Mesendoderm (in vitro differentiated cells): ENCODE measurements at regions not wholly inside any gene's neighbourhood (a gene's known extent, or its start where the extent isn't known, plus 50 kb on each side); places are given as distances from the start of the nearest gene placed in this dataset.
"Not testable (repeated sequence)": the region's sequence is repeated elsewhere in the genome, so short reads cannot be mapped to it uniquely, and the experiment has no call there.

ENCODE experiments used
- DNase-seq: peaks from one replicate; pipeline ENCODE4 v3.0.0; 2013
- H2AK5ac ChIP-seq: 2 replicates; pipeline ENCODE4 v1.6.1; 2013; ENCODE audit warnings: low read length, inconsistent platforms
- H2BK120ac ChIP-seq: 2 replicates; pipeline ENCODE4 v1.6.1; 2013; ENCODE audit warnings: low read depth, mild to moderate bottlenecking, low read length, moderate library complexity, mixed read lengths
- H2BK15ac ChIP-seq: replicated peaks from 2 replicates; pipeline ENCODE4 v1.6.1; 2013; ENCODE audit warnings: low read depth, mild to moderate bottlenecking, moderate library complexity
- H2BK5ac ChIP-seq: 2 replicates; pipeline ENCODE4 v1.6.1; 2013; ENCODE audit warnings: low read length, inconsistent platforms
- H3K18ac ChIP-seq: 2 replicates; pipeline ENCODE4 v1.6.1; 2013; ENCODE audit warnings: mild to moderate bottlenecking, low read length, mixed read lengths
- H3K23ac ChIP-seq: one replicate; pipeline ENCODE4 v1.6.1; 2013; ENCODE audit warnings: low read length
- H3K27ac ChIP-seq: 2 replicates; pipeline ENCODE4 v1.5.1; 2013; ENCODE audit warnings: low read depth, mild to moderate bottlenecking, inconsistent platforms, low read length, moderate library complexity
- H3K27me3 ChIP-seq: 2 replicates; pipeline ENCODE4 v1.6.1; 2013; ENCODE audit warnings: low read length, control low read depth, mild to moderate bottlenecking, inconsistent platforms; ENCODE audit not compliant: insufficient read depth, poor library complexity
- H3K36me3 ChIP-seq: 2 replicates; pipeline ENCODE4 v1.6.1; 2013; ENCODE audit warnings: low read length, inconsistent platforms; ENCODE audit not compliant: control insufficient read depth, insufficient read depth
- H3K4ac ChIP-seq: one replicate; pipeline ENCODE4 v1.6.1; 2013; ENCODE audit warnings: low read depth, mild to moderate bottlenecking, low read length, moderate library complexity
- H3K4me1 ChIP-seq: 2 replicates; pipeline ENCODE4 v1.6.1; 2013; ENCODE audit warnings: low read depth, low read length, inconsistent platforms; ENCODE audit not compliant: control insufficient read depth
- H3K4me2 ChIP-seq: 2 replicates; pipeline ENCODE4 v1.6.1; 2013; ENCODE audit warnings: low read length
- H3K4me3 ChIP-seq: 2 replicates; pipeline ENCODE4 v1.5.1; 2013; ENCODE audit warnings: mild to moderate bottlenecking, low read length
- H3K56ac ChIP-seq: one replicate; pipeline ENCODE4 v1.6.1; 2013; ENCODE audit warnings: low read length
- H3K79me1 ChIP-seq: 2 replicates; pipeline ENCODE4 v1.6.1; 2013; ENCODE audit warnings: low read length, inconsistent platforms
- H3K79me2 ChIP-seq: 2 replicates; pipeline ENCODE4 v1.6.1; 2013; ENCODE audit warnings: mild to moderate bottlenecking, low read length; ENCODE audit not compliant: control insufficient read depth, insufficient read depth
- H3K9ac ChIP-seq: 2 replicates; pipeline ENCODE4 v1.6.1; 2013; ENCODE audit warnings: low read length, inconsistent platforms
- H4K5ac ChIP-seq: one replicate; pipeline ENCODE4 v1.6.1; 2013; ENCODE audit warnings: low read length
- H4K8ac ChIP-seq: one replicate; pipeline ENCODE4 v1.6.1; 2013; ENCODE audit warnings: low read depth, mild to moderate bottlenecking, control low read depth, low read length, moderate library complexity
- WGBS: extraction: QIAGEN DNeasy Blood & Tissue Kit; methylation state at CpG from one replicate; pipeline ENCODE4 v1.1.7; 2013; ENCODE audit warnings: low lambda C conversion rate, missing lambda C conversion rate; ENCODE audit not compliant: insufficient coverage; ENCODE audit errors: extremely low coverage; 5-methylcytosine and 5-hydroxymethylcytosine counted together

DNA sequence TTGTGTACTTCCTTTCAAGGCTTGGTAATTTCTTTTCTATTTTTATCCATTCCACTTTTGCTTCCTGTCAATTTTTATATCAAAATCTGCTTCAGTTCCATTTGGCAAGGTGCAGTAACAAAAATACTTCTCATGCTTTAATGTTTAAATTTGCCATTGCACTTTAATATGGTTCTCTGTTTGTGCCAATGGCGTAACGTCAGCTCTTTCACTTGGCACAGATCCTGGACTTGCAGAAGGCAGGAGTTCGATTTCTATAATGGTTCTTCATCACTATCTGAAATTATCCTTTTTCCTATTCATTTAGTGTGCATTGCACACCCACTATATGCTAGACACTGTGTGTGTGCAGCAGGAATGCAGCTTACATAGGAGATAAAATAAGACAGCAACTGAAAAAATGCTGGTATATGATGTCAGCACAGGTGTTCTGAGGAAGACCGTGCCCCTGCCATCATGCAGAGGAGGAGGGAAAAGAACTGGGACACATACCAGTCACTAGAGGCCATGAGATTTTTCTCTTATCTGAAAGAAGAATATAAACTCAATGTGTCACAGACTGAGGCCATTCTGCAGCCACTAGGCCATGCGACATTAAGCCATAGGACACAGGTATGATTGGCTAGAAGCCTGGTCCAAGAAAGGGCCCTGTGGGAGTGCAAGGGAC is 298.2 kb downstream of the RPAP3 start:
- Histone ChIP-seq H3K9ac (no peak overlapping the region), H4K5ac (no peak overlapping the region), H3K23ac (no peak overlapping the region), H2BK120ac (no peak overlapping the region), H2BK5ac (no peak overlapping the region), H4K8ac (no peak overlapping the region), H2BK15ac (no peak overlapping the region), H3K27me3 (no peaks in the 10 kb centered on the region), H3K56ac (no peak overlapping the region), H3K4me1 (no peaks in the 10 kb centered on the region), H3K4ac (no peak overlapping the region), H3K79me1 (no peaks in the 10 kb centered on the region), H3K36me3 (no peaks in the 10 kb centered on the region), H3K79me2 (no peaks in the 10 kb centered on the region), H3K18ac (no peak overlapping the region), H3K27ac (no peak overlapping the region), H3K4me2 (no peak overlapping the region), H2AK5ac (no peak overlapping the region), H3K4me3 (no peak overlapping the region)
- WGBS: no CpG with 5 or more reads among the region's 5 CpGs
- no peak for DNase-seq

GRCh38 chr12:47403681-47404080 is 302.1 kb downstream of the RPAP3 start:
- Histone ChIP-seq H4K8ac (no peak overlapping the region), H2AK5ac (no peak overlapping the region), H3K4me2 (no peak overlapping the region), H3K56ac (no peak overlapping the region), H3K18ac (no peak overlapping the region), H3K79me2 (no peaks in the 10 kb centered on the region), H3K4ac (no peak overlapping the region), H2BK5ac (no peak overlapping the region), H3K27me3 (no peaks in the 10 kb centered on the region), H3K36me3 (no peaks in the 10 kb centered on the region), H3K9ac (no peak overlapping the region), H3K4me3 (no peak overlapping the region), H3K27ac (no peak overlapping the region), H3K23ac (no peak overlapping the region), H4K5ac (no peak overlapping the region), H3K79me1 (no peaks in the 10 kb centered on the region), H3K4me1 (no peaks in the 10 kb centered on the region), H2BK120ac (no peak overlapping the region), H2BK15ac (no peak overlapping the region)
- WGBS: no CpG with 5 or more reads among the region's 1 CpG
- DNase-seq: no peak

GRCh38 chr12:47401196-47401595 is 304.6 kb downstream of the RPAP3 start:
- H2BK120ac ChIP-seq, H3K27me3 ChIP-seq, H2BK5ac ChIP-seq, H4K5ac ChIP-seq, H3K23ac ChIP-seq, H3K4me3 ChIP-seq, H3K18ac ChIP-seq, H3K4me1 ChIP-seq, H4K8ac ChIP-seq, H3K27ac ChIP-seq, H3K4ac ChIP-seq, H3K9ac ChIP-seq, H3K4me2 ChIP-seq, H3K79me2 ChIP-seq, H3K36me3 ChIP-seq, H2BK15ac ChIP-seq, H3K79me1 ChIP-seq, H2AK5ac ChIP-seq, H3K56ac ChIP-seq: not testable (repeated sequence)
- WGBS: no CpG with 5 or more reads among the region's 3 CpGs
- DNase-seq: peak; percentile 40

GRCh38 chr12:47400266-47400665 is 305.6 kb downstream of the RPAP3 start:
- H3K27me3 ChIP-seq: no peaks in the 10 kb centered on the region
- no peak overlapping the region for H2BK5ac ChIP-seq
- H3K79me1 ChIP-seq: no peaks in the 10 kb centered on the region
- no peaks in the 10 kb centered on the region for H3K79me2 ChIP-seq
- no peak overlapping the region for H2AK5ac ChIP-seq
- H3K36me3 ChIP-seq: no peaks in the 10 kb centered on the region
- no peak overlapping the region for H2BK120ac ChIP-seq
- WGBS: no CpG with 5 or more reads among the region's 1 CpG
- H4K5ac ChIP-seq: no peak overlapping the region
- H3K4me1 ChIP-seq: no peaks in the 10 kb centered on the region
- no peak overlapping the region for H3K23ac ChIP-seq
- no peak for DNase-seq
- no peak overlapping the region for H2BK15ac ChIP-seq
- H3K4ac ChIP-seq: no peak overlapping the region
- no peak overlapping the region for H4K8ac ChIP-seq
- no peak overlapping the region for H3K56ac ChIP-seq
- H3K4me3 ChIP-seq: no peak overlapping the region
- no peak overlapping the region for H3K4me2 ChIP-seq
- H3K27ac ChIP-seq: no peak overlapping the region
- H3K9ac ChIP-seq: no peak overlapping the region
- no peak overlapping the region for H3K18ac ChIP-seq

GRCh38 chr12:47397664-47398281 is 308.1 kb downstream of the RPAP3 start:
- H3K18ac ChIP-seq: no peak overlapping the region
- H3K23ac ChIP-seq: no peak overlapping the region
- no peak overlapping the region for H3K56ac ChIP-seq
- peak; percentile 80 for DNase-seq
- peaks cover 3% of the 10 kb centered on the region for H3K4me1 ChIP-seq
- no peak overlapping the region for H2BK5ac ChIP-seq
- H3K4ac ChIP-seq: no peak overlapping the region
- H3K4me3 ChIP-seq: no peak overlapping the region
- H2BK15ac ChIP-seq: no peak overlapping the region
- no peak overlapping the region for H2AK5ac ChIP-seq
- H3K79me1 ChIP-seq: no peaks in the 10 kb centered on the region
- H3K79me2 ChIP-seq: no peaks in the 10 kb centered on the region
- no peak overlapping the region for H4K8ac ChIP-seq
- H3K27ac ChIP-seq: no peak overlapping the region
- H3K9ac ChIP-seq: no peak overlapping the region
- H4K5ac ChIP-seq: no peak overlapping the region
- no peaks in the 10 kb centered on the region for H3K36me3 ChIP-seq
- H3K27me3 ChIP-seq: no peaks in the 10 kb centered on the region
- no peak overlapping the region for H2BK120ac ChIP-seq
- H3K4me2 ChIP-seq: no peak overlapping the region
- WGBS: no CpG with 5 or more reads among the region's 4 CpGs
